GM18505 (cell line): ENCODE measurements at regions not wholly inside any gene's neighbourhood (a gene's known extent, or its start where the extent isn't known, plus 50 kb on each side); places are given as distances from the start of the nearest gene placed in this dataset.
A peak's percentile ranks its signal among the peaks of the same experiment; 100 is the strongest.
"Not testable (repeated sequence)": the region's sequence is repeated elsewhere in the genome, so short reads cannot be mapped to it uniquely, and the experiment has no call there.

Experiments
- ATAC-seq: cut with Tn5 transposase; IDR thresholded peaks from one replicate; pipeline ENCODE4 v1.9.1; 2021; ENCODE audit not compliant: unreplicated experiment
- POLR2A ChIP-seq: IDR thresholded peaks from 4 replicates; pipeline ENCODE4 v1.6.1; 2011; ENCODE audit warnings: borderline replicate concordance; ENCODE audit not compliant: insufficient read depth, insufficient read length; ENCODE audit errors: extremely low read depth

- no peak for TF ChIP-seq POLR2A
- no peak for ATAC-seq
Measured at GRCh38 chr6:97462031-97462430, 179.0 kb upstream of the MMS22L start.

DNA sequence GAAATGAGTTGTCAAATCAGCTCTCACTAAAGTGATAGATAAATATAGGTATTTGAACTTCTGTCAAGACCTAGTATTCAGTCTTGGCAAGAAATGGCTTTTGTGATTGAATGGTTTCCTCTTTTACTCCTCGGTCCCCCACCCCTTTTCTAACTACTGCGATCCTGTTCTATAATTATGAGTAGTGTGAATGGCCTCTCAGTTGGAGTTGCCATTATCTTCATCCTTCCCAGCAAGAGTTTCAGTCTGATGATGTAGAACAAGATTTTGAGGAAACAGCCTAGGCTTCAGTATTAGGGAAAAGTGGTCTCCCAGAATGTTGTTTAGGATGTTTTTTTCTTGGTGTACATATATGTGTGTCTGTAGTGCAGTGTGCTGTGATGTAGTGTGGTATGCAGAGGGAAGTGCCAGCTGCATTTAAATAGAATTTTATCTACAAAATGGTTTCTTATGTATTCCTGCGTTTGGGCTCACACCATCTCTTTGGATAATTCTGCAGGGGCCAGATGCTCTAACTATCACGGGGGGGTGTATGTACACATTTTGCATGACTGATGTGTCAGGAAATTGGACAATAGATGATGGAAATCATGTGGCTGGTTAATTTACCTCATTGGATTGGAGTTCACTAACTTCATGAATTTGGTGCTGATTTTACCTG lies 180.1 kb upstream of the MMS22L start:
- no peak for ATAC-seq
- no peak for TF ChIP-seq POLR2A

DNA sequence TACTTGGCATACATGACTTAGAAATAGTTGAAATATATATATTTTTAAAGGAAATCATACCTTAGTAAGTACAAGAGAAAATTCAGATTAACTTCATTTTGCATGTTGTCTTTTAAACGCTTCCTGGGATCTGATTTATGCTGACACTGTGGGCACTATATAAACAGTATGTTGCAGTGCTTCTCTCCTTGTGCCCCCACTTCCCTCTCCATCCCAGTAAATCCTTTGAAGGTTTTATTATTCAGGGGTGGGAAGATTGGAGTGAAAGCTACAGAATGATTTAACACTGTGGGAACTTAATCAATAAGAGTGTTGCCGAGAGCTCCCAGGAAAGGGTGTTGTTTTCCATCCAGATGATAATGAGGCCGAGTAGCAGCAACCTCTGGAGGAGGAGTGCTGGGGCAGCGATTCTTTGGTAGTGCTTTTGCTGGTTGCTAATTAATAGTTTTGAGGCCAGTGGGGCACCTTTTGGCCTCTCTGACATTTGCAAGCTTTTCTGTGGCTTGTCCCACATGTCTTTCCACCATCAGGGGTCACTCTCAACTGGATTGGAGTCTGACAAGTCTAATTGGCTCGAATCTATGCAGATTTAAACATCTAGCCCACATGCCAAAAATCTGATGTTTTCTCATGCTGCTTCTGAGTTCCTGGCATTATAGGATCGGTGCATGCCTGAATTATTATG lies 183.0 kb upstream of the MMS22L start:
- ATAC-seq, result no peak
- no peak for TF ChIP-seq POLR2A

DNA sequence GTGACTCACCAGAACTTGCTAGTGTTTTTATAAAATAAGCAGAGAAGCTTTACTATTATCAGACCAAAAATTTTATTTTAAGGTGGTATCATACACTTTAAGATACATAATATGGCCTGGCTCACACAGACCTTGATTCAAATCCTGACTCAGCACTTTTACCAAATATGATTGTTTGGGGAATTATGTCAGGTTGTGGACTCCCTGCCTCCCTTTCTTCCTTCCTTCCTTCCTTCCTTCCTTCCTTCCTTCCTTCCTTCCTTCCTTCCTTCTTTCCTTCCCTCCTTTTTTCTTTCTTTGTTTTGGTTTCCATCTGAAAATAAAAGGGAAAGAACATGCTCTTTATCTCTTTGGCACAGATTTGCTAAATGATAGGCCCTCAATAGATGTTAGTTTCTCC lies 186.0 kb upstream of the MMS22L start:
- TF ChIP-seq POLR2A, result no peak
- no peak for ATAC-seq

DNA sequence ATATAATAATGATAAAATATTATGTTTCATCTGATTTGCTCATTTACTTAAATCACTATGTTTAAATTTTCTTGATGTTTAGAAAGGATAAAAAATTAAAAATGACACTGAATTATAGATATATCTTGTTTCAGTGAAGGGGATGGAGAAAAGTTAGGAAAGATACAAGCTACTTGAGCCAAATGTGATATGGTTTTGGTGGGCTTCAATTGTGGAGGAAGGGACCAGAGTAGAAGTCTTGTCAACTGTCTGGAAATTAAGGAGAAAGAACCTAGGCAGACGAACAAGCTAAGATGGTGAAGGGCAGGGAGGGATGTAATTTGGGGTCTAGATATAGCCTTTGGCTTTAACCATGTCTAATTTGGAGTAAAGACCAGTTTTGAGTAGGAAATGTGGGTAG lies 186.4 kb upstream of the MMS22L start:
- ATAC-seq, result no peak
- no peak for TF ChIP-seq POLR2A

DNA sequence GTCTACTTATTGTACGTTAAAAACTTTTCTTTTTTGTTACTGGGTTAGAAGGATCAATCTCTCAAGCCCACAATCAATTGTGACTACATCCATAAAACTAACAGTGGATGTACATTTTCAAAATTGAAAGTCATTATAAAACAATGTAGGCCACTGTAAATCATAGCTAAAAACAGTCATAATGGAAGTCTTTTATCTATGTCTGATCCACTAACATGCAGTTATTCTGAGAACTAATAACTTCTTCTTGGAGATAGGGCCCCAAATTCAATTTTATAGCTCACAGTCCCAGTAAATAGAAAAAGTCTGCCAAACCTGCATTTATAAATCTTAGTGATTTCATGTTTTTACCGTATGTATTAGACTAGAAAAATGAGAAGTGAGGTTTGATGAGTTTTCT lies 187.3 kb upstream of the MMS22L start:
- TF ChIP-seq POLR2A, result no peak
- no peak for ATAC-seq

GRCh38 chr6:97473979-97474378 lies 191.0 kb upstream of the MMS22L start:
- TF ChIP-seq POLR2A, result no peak
- ATAC-seq, result no peak

GRCh38 chr6:97497713-97498331 lies 214.8 kb upstream of the MMS22L start:
- TF ChIP-seq POLR2A, result no peak
- peak; percentile 95 for ATAC-seq

DNA sequence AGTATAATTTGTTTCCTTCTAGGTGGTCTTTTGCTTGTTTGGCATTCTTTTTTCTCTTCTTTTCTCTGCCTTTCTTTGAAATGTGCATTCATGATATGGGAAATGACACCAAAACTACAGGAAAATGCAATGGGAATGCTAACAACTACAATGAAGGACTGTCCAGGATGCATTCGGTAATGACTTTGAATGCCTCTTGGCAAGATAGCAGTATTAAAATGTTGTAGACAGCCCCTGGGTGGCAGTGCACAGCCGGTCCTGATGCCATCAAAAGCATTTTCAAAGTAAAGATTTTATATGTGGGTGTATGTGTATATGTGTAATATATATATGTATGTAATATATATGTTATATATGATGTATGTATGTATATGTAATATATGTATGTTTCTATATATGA lies 218.8 kb upstream of the MMS22L start:
- ATAC-seq, result no peak
- no peak for TF ChIP-seq POLR2A

DNA sequence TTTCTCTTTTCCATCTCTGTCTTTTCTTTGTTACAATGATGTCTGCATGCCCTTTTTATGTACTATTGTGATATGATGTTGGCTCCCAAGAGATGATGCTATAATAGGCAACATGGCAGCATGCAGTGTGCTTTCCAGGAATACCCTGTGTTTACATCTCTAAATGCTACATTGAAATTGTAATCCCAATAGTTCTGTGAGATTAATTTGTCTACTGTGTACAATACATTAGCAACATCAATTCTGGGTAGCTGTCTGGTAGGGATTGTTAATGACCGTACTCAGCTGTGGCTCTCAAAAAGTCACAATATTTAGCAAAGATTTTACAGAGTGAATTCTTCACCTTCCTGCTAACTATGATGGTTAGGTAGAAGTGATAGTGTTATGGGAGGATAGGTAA lies 225.6 kb upstream of the MMS22L start:
- no peak for TF ChIP-seq POLR2A
- ATAC-seq, result no peak

DNA sequence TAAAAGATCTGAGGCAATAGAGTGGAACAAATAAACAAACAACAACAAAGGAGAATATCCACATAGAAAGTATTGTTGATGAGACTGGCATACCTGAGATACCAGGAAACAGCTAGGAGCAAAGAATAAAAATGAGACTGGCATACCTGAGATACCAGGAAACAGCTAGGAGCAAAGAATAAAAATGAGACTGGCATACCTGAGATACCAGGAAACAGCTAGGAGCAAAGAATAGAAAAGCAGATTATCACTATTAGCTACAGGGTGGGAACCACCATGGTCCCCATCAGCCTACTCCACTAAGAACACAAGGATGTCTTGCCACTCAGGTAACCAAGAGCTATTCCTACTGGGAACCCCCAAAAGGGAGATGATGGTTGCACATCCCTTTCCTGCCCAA lies 230.2 kb upstream of the MMS22L start:
- ATAC-seq, result not testable (repeated sequence)

GRCh38 chr6:97524811-97525210 lies 241.8 kb upstream of the MMS22L start:
- ATAC-seq, result no peak
- no peak for TF ChIP-seq POLR2A

DNA sequence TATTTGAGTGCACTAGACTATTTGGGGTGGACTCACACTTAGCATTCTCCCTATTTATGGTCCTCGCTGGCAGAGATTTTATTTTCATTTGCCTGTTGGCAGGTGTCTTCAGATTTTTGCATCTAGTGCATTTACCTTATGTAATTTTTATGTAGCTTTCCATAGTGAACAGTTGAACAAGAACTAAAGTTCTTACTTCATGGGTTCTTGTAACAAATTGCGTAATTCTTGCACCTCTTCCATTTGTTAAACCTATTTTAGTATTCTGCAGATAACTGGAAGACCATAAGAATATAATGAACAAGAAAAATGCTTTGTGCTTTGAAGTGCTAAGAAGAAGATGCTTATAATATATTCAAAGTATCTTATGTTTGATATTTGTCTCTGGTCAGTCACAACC lies 252.8 kb upstream of the MMS22L start:
- no peak for ATAC-seq
- TF ChIP-seq POLR2A, result no peak

GRCh38 chr6:97548354-97548753 lies 265.3 kb upstream of the MMS22L start:
- no peak for TF ChIP-seq POLR2A
- ATAC-seq, result no peak
